GM12892 (cell line): ENCODE measurements at regions not wholly inside any gene's neighbourhood (a gene's known extent, or its start where the extent isn't known, plus 50 kb on each side); places are given as distances from the start of the nearest gene placed in this dataset.
"Not testable (repeated sequence)": the region's sequence is repeated elsewhere in the genome, so short reads cannot be mapped to it uniquely, and the experiment has no call there.

ENCODE experiments used
- DNase-seq: peaks from one replicate; pipeline ENCODE4 v3.0.0; 2011; ENCODE audit not compliant: insufficient read length
- FAIRE-seq: peaks from 2 replicates; lab custom pipeline; 2011; peaks lifted over from hg19 to GRCh38; lab: Jason Lieb, UNC
- POLR2A ChIP-seq: IDR thresholded peaks from 2 replicates; pipeline ENCODE4 v1.6.1; 2011; ENCODE audit warnings: low read depth, low read length, control low read depth
- POLR2AphosphoS5 ChIP-seq: IDR thresholded peaks from 2 replicates; pipeline ENCODE4 v1.6.1; 2011; ENCODE audit warnings: low read depth, low read length, control low read depth
- TAF1 ChIP-seq: IDR thresholded peaks from 2 replicates; pipeline ENCODE4 v1.6.1; 2011; ENCODE audit warnings: low read depth, mild to moderate bottlenecking, control low read depth, low read length, borderline replicate concordance

GRCh38 chrX:52261125-52261462 lies 76.4 kb downstream of the MAGED4 start:
- TF ChIP-seq POLR2AphosphoS5 (no peak), POLR2A (no peak), TAF1 (no peak)
- no peak for DNase-seq
- no peak for FAIRE-seq

DNA sequence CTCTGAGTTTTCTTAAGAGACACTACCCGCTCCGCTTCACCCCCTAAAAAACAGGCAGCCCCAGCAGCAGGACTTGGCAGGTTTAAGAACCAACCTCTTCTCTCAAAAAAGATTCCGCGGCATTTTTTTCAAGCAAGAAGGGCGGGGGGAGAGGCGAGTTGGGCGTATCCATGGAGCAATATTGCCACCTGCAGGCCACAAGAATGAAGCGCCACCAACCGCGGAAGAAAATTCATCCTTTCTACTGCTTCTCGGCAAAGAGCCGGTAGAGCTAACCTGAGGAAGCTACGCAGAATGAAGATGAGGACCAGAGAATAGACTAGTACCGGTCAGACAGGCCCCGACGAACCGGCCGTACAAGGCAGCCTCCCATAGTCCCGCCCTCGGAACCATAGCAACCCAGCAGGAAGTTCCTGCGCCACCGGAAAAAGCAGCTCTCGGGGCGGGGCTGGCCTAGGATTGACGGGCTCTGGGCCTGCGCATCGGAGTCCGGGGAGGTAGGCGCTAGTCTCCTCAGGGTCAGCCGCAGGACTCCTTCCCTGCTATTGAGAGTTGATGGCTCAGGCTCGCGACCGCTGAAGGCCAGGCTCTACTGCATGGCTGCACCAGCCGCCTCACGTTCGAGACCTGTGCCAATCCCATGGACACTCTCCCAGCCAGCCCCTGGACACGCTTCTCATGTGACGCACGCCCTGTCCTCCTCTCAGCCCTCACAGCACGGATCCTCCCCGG lies 76.9 kb downstream of the MAGED4 start:
- peak; percentile 60; the same call in 1 of the 2 replicates for TF ChIP-seq POLR2A
- TF ChIP-seq POLR2AphosphoS5 = no peak
- no peak for TF ChIP-seq TAF1
- DNase-seq (peak; percentile 58), FAIRE-seq (peak; percentile 96)

DNA sequence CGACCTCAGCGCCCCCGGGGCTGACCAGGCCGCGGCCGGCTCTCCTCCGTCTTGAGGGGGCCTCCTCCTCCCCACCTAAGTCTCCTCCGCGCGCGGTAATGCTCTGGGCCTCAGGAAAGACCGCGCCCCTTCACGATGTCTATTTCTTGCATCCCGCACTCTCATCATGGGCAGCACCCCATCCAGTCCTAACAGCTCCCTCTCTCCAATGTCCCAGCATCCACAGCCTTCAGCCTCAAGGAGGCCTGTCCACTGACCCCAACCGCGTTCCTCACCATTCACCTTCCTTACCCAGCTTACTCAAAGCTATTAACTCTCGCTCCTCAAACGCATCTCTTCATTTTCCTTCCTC lies 77.5 kb downstream of the MAGED4 start:
- TF ChIP-seq POLR2A (no peak), POLR2AphosphoS5 (no peak), TAF1 (no peak)
- DNase-seq = no peak
- peak; percentile 33 for FAIRE-seq

DNA sequence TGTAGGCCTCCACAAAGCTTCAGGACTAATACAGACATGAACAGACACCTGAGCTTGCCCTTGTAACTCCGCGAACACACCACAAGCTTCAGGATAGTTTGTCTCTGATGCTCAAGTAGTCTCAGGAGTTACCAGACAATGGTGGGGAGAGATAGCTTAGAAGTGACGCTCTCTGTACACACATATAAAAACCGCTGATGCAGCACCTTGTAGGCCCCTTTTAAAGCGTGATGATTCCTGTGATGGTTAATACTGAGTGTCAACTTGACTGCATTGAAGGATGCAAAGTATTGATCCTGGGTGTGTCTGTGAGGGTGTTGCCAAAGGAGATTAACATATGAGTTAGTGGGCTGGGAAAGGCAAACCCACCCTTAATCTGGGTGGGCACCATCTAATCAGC lies 78.7 kb downstream of the MAGED4 start:
- FAIRE-seq = no peak

GRCh38 chrX:52265713-52266112 lies 81.0 kb downstream of the MAGED4 start:
- TF ChIP-seq TAF1 = no peak
- TF ChIP-seq POLR2AphosphoS5 = no peak
- no peak for TF ChIP-seq POLR2A
- DNase-seq (no peak), FAIRE-seq (no peak)

More for the DNA sequence above, 78.7 kb downstream of the MAGED4 start:
- DNase-seq = no peak
- TF ChIP-seq POLR2A = no peak
- no peak for TF ChIP-seq POLR2AphosphoS5
- TF ChIP-seq TAF1 = no peak

DNA sequence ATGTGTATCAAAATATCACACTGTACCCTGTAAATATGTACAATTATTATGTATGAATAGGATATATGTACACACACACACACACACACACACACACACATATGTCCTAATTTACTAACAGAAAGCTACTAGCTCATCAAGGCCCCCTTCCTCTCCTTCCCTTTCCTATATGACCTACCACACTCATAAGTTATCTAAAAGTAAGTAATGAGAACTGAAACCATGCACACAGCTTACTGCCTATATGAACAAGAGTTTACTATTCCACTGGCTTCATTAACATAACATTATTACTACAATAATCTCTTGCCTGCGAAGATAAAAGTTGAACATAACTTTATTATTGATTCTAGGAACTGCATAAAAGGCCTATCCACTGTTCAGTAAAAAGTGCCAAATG lies 83.8 kb downstream of the MAGED4 start:
- not testable (repeated sequence) for DNase-seq, FAIRE-seq

DNA sequence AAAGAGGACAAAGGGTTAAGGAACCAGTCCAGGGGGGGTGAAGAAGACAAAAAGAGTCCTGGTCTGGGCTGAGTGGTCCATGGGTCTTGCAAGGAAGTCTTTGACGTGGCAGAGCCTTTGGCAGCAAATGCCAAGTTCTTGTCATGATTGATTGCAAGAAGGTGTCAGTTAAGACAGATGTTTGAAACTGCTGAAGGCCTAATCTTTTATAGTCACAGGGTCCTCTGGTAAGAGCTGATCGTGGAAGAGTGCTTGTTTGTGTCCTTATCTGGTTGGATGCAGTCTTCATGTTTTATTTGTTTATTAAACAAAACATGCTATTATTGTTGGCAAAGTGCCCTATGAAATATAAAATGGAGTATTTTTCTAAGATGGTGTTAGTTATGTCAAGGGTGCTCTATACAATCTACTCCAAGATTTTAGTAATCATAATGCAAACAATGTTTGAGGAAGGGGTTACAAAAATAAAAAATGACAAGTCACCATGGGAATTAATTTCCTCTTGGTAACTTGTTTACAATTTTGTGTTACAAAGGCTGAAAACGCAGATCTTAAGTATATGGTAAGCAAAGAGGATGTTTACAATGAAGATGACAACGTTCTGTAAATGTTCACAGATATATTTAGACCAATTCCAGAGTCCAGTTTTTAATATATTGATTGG lies 85.9 kb downstream of the MAGED4 start:
- DNase-seq (no peak), FAIRE-seq (no peak)
- no peak for TF ChIP-seq TAF1
- TF ChIP-seq POLR2AphosphoS5 = no peak
- no peak for TF ChIP-seq POLR2A

- FAIRE-seq (no peak), DNase-seq (no peak)
- TF ChIP-seq POLR2A = no peak
- TF ChIP-seq TAF1 = no peak
- TF ChIP-seq POLR2AphosphoS5 = no peak
Measured at GRCh38 chrX:52271206-52271605, 86.5 kb downstream of the MAGED4 start.

- no peak for FAIRE-seq
Measured at GRCh38 chrX:52277666-52278065, 91.2 kb upstream of the XAGE2 start.

DNA sequence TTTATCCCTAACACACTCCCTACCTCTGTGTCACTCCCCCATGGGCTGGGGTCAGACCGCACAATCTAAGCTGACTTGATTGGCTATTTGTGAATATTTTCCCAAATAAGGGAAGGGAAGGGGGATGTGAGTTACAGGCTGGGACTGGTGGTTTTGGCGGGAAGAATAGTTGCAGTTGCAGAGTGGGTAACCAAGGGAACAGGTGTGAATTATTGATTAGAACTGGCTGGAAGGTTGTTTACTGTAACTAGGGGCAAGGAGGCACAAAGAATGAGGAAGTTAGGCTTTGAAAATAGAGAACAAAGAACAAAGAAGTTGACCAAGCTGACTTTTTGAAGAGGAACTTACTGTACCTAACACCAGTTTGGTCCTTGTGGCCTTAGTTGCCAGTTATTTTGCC lies 88.0 kb upstream of the XAGE2 start:
- no peak for DNase-seq
- TF ChIP-seq POLR2A (no peak), POLR2AphosphoS5 (no peak), TAF1 (no peak)
- FAIRE-seq = no peak

More at GRCh38 chrX:52277666-52278065, 91.2 kb upstream of the XAGE2 start:
- no peak for TF ChIP-seq TAF1
- TF ChIP-seq POLR2A = no peak
- TF ChIP-seq POLR2AphosphoS5 = no peak
- DNase-seq = no peak

GRCh38 chrX:52284865-52285264 lies 84.0 kb upstream of the XAGE2 start:
- no peak for TF ChIP-seq TAF1
- FAIRE-seq = no peak
- no peak for DNase-seq

DNA sequence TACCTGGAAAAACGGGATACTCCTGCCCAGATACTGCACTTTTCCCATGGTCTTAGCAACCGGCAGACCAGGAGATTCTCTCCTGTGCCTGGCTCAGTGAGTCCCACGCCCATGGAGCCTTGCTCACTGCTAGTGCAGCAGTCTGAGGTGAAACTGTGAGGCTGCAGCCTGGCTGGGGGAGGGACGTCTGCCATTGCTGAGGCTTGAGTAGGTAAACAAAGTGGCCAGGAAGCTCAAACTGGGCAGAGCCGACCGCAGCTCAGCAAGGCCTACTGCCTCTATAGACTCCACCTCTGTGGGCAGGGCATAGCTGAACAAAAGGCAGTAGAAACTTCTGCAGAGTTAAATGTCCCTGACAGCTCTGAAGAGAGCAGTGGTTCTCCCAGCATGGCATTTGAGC lies 69.9 kb upstream of the XAGE2 start:
- not testable (repeated sequence) for DNase-seq, FAIRE-seq

- not testable (repeated sequence) for DNase-seq, FAIRE-seq
Measured at GRCh38 chrX:52308532-52308931, 60.3 kb upstream of the XAGE2 start.
